H1 (cell line): ENCODE measurements at regions not wholly inside any gene's neighbourhood (a gene's known extent, or its start where the extent isn't known, plus 50 kb on each side); places are given as distances from the start of the nearest gene placed in this dataset.

Experiments
- CTCF ChIA-PET: fragments of 300-600 bp; sonication (Branson Sonifier 250); formaldehyde crosslinking; loops from one replicate; lab custom pipeline; 2021; ENCODE audit not compliant: partially characterized antibody; lab: Charles Lee
- POLR2A ChIA-PET: fragments of 300-600 bp; sonication (Branson Sonifier 250); formaldehyde crosslinking; loops from one replicate; lab custom pipeline; 2021; ENCODE audit warnings: inconsistent platforms; ENCODE audit not compliant: partially characterized antibody; lab: Charles Lee
- DNase-seq, 2 experiments: peaks; one replicate each; pipeline versions ENCODE4 v3.0.0 to v3.0.0-alpha.2; 2010 to 2022; ENCODE audit warnings: low spot score in 2 of 2, low read depth in 1 of 2, mixed read lengths in 1 of 2
- FAIRE-seq: peaks from 2 replicates; lab custom pipeline; 2011; peaks lifted over from hg19 to GRCh38; lab: Jason Lieb, UNC
- H2AFZ ChIP-seq: 2 replicates; pipeline ENCODE4 v1.8.1; 2012; ENCODE audit warnings: low read length, inconsistent platforms
- H2AK5ac ChIP-seq: 2 replicates; pipeline ENCODE4 v1.6.1; 2013; ENCODE audit warnings: low read depth, low read length
- H2BK120ac ChIP-seq: replicated peaks from 2 replicates; pipeline ENCODE3; 2013; ENCODE audit warnings: low read depth, low read length, inconsistent platforms
- H2BK12ac ChIP-seq: 2 replicates; pipeline ENCODE4 v1.6.1; 2013; ENCODE audit warnings: low read depth, low read length
- H2BK15ac ChIP-seq: 2 replicates; pipeline ENCODE4 v1.6.1; 2013; ENCODE audit warnings: low read length
- H2BK20ac ChIP-seq: 2 replicates; pipeline ENCODE4 v1.6.1; 2013; ENCODE audit warnings: low read length
- H2BK5ac ChIP-seq: 2 replicates; pipeline ENCODE4 v1.6.1; 2013; ENCODE audit warnings: low read depth, low read length
- H3K14ac ChIP-seq: 2 replicates; pipeline ENCODE4 v1.6.1; 2013; ENCODE audit warnings: inconsistent platforms; ENCODE audit not compliant: insufficient read length
- H3K18ac ChIP-seq: 2 replicates; pipeline ENCODE4 v1.6.1; 2013; ENCODE audit warnings: low read length; ENCODE audit errors: extremely low read depth
- H3K23ac ChIP-seq: 2 replicates; pipeline ENCODE4 v1.6.1; 2013; ENCODE audit warnings: inconsistent platforms; ENCODE audit not compliant: insufficient read length
- H3K23me2 ChIP-seq: 2 replicates; pipeline ENCODE4 v1.6.1; 2013; ENCODE audit warnings: low read depth, low read length
- H3K27ac ChIP-seq: 2 replicates; pipeline ENCODE4 v1.6.1; 2011; ENCODE audit warnings: low read depth, low read length, inconsistent platforms
- H3K27me3 ChIP-seq, 4 experiments: replicated peaks in 1 of 4; 1 replicate in 1 of 4; 2 replicates in 3 of 4; pipeline versions ENCODE4 v1.6.1 to v1.8.1; 2011 to 2013; ENCODE audit warnings: low read length in 3 of 4, mild to moderate bottlenecking in 3 of 4, inconsistent platforms in 2 of 4, mixed read lengths in 2 of 4, moderate library complexity in 1 of 4; ENCODE audit not compliant: control insufficient read depth in 3 of 4, insufficient read depth in 3 of 4; ENCODE audit errors: extremely low read depth in 1 of 4
- H3K36me3 ChIP-seq, 4 experiments: 2 replicates each; pipeline versions ENCODE4 v1.6.1 to v1.8.1; 2011 to 2013; ENCODE audit warnings: mild to moderate bottlenecking in 4 of 4, low read length in 3 of 4, moderate library complexity in 2 of 4, control low read depth in 1 of 4, inconsistent platforms in 1 of 4; ENCODE audit not compliant: insufficient read depth in 4 of 4, control insufficient read depth in 2 of 4
- H3K4ac ChIP-seq: replicated peaks from 2 replicates; pipeline ENCODE3; 2013; ENCODE audit warnings: low read length, low read depth, mixed read lengths, inconsistent platforms; ENCODE audit not compliant: insufficient read length
- H3K4me1 ChIP-seq, 4 experiments: replicated peaks in 1 of 4; 1 replicate in 1 of 4; 2 replicates in 3 of 4; pipeline versions ENCODE4 v1.6.1 to v1.8.1; 2011 to 2013; ENCODE audit warnings: low read length in 3 of 4, inconsistent platforms in 2 of 4, mixed read lengths in 1 of 4; ENCODE audit not compliant: insufficient read depth in 4 of 4, control insufficient read depth in 3 of 4
- H3K4me2 ChIP-seq, 2 experiments: 2 replicates each; pipeline versions ENCODE4 v1.6.1 to v1.8.1; 2011 to 2013; ENCODE audit warnings: low read depth in 2 of 2, low read length in 2 of 2, control low read depth in 1 of 2, inconsistent platforms in 1 of 2, mild to moderate bottlenecking in 1 of 2; ENCODE audit not compliant: insufficient read depth in 1 of 2
- H3K4me3 ChIP-seq, 4 experiments: fragments of 200-600, 300-600 bp in 1 of 4; sonication (generic), shearing (Covaris generic), sonication (Bioruptor Twin) in 1 of 4; 2 replicates each; pipeline versions ENCODE4 v1.5.1 to v1.8.1; 2011 to 2016; ENCODE audit warnings: low read length in 4 of 4, low read depth in 3 of 4, control low read depth in 2 of 4, inconsistent platforms in 2 of 4, mild to moderate bottlenecking in 2 of 4, mixed read lengths in 1 of 4, moderate library complexity in 1 of 4; ENCODE audit not compliant: insufficient read depth in 2 of 4; ENCODE audit errors: extremely low read depth in 1 of 4
- H3K56ac ChIP-seq: replicated peaks from 2 replicates; pipeline ENCODE3; 2013; ENCODE audit warnings: low read depth, mild to moderate bottlenecking, mixed read lengths, low read length, inconsistent platforms; ENCODE audit not compliant: insufficient read length
- H3K79me1 ChIP-seq: 2 replicates; pipeline ENCODE4 v1.6.1; 2013; ENCODE audit warnings: low read depth, low read length, control low read depth
- H3K79me2 ChIP-seq, 2 experiments: 2 replicates each; pipeline versions ENCODE4 v1.6.1 to v1.8.1; 2012 to 2013; ENCODE audit warnings: low read length in 2 of 2, mild to moderate bottlenecking in 2 of 2, inconsistent platforms in 1 of 2; ENCODE audit not compliant: insufficient read depth in 2 of 2, control insufficient read depth in 1 of 2
- H3K9ac ChIP-seq, 4 experiments: replicated peaks in 1 of 4; 1 replicate in 1 of 4; 2 replicates in 3 of 4; pipeline versions ENCODE4 v1.6.1 to v1.8.1; 2011 to 2013; ENCODE audit warnings: low read depth in 3 of 4, low read length in 3 of 4, control low read depth in 2 of 4, mild to moderate bottlenecking in 2 of 4, moderate library complexity in 2 of 4, inconsistent platforms in 1 of 4; ENCODE audit errors: extremely low read depth in 1 of 4
- H3K9me3 ChIP-seq, 2 experiments: 2 replicates each; pipeline versions ENCODE4 v1.6.1 to v1.8.1; 2012 to 2013; ENCODE audit warnings: mild to moderate bottlenecking in 2 of 2, moderate library complexity in 2 of 2, control low read depth in 1 of 2, inconsistent platforms in 1 of 2, low read depth in 1 of 2, low read length in 1 of 2, mixed read lengths in 1 of 2; ENCODE audit not compliant: insufficient read depth in 2 of 2
- H4K20me1 ChIP-seq, 2 experiments: replicated peaks in 1 of 2; 2 replicates each; pipeline versions ENCODE3 to v1.8.1; 2011 to 2013; ENCODE audit warnings: inconsistent platforms in 2 of 2, low read length in 2 of 2, mild to moderate bottlenecking in 1 of 2; ENCODE audit not compliant: insufficient read depth in 2 of 2, control insufficient read depth in 1 of 2
- H4K5ac ChIP-seq: 2 replicates; pipeline ENCODE4 v1.6.1; 2013; ENCODE audit warnings: low read length, low read depth, mixed read lengths, inconsistent platforms; ENCODE audit not compliant: insufficient read length
- H4K8ac ChIP-seq: 2 replicates; pipeline ENCODE4 v1.8.0; 2013; ENCODE audit warnings: mild to moderate bottlenecking, moderate library complexity, low read length, inconsistent platforms; ENCODE audit not compliant: insufficient read depth; ENCODE audit errors: extremely low read depth
- H4K91ac ChIP-seq: replicated peaks from 2 replicates; pipeline ENCODE3; 2013; ENCODE audit warnings: low read length, mixed read lengths, inconsistent platforms; ENCODE audit not compliant: insufficient read length
- ASH2L ChIP-seq: fragments of 200-600, 300-600 bp; sonication (generic); IDR thresholded peaks from one replicate; pipeline ENCODE4 v1.7.1; 2017; ENCODE audit warnings: low read length
- BCL11A ChIP-seq, 2 experiments: IDR thresholded peaks; one replicate each; pipeline ENCODE4 v1.6.1; 2011; ENCODE audit warnings: low read depth in 2 of 2, low read length in 2 of 2, mild to moderate bottlenecking in 2 of 2
- CHD1 ChIP-seq: IDR thresholded peaks from 2 replicates; pipeline ENCODE4 v1.6.1; 2012; ENCODE audit warnings: low read depth, low read length, improper control_type of control experiment
- EZH2 ChIP-seq: fragments of 200-600 bp; sonication (generic); IDR thresholded peaks from 2 replicates; pipeline ENCODE4 v1.7.1; 2012; ENCODE audit warnings: low read depth, mild to moderate bottlenecking, moderate library complexity, low read length, inconsistent platforms; ENCODE audit not compliant: severe bottlenecking
- HDAC2 ChIP-seq, 2 experiments: fragments of 300-600 bp in 1 of 2; sonication (generic) in 1 of 2; IDR thresholded peaks; 2 replicates each; pipeline ENCODE4 v1.6.1; 2011 to 2012; ENCODE audit warnings: low read depth in 2 of 2, low read length in 2 of 2, mild to moderate bottlenecking in 2 of 2, moderate library complexity in 2 of 2, borderline replicate concordance in 1 of 2, inconsistent platforms in 1 of 2
- HDAC6 ChIP-seq: IDR thresholded peaks from one replicate; pipeline ENCODE4 v1.7.1; 2012; ENCODE audit warnings: low read depth, mild to moderate bottlenecking, inconsistent platforms, low read length, moderate library complexity
- NANOG ChIP-seq: IDR thresholded peaks from 2 replicates; pipeline ENCODE4 v1.6.1; 2011; ENCODE audit warnings: low read length, low read depth, mild to moderate bottlenecking, inconsistent platforms; ENCODE audit not compliant: insufficient read depth, poor library complexity, severe bottlenecking
- SP1 ChIP-seq: IDR thresholded peaks from 2 replicates; pipeline ENCODE4 v1.6.1; 2011; ENCODE audit warnings: low read depth, low read length
- WGBS, 2 experiments: shearing (Covaris generic) in 1 of 2; methylation state at CpG; one replicate each; pipeline versions ENCODE4 v1.1.6 to v1.1.7; 2013 to 2015; ENCODE audit warnings: low lambda C conversion rate in 2 of 2, mixed read lengths in 2 of 2, inconsistent platforms in 1 of 2, low coverage in 1 of 2, missing lambda C conversion rate in 1 of 2; ENCODE audit not compliant: insufficient replicate concordance in 2 of 2, insufficient coverage in 1 of 2, insufficient read length in 1 of 2; ENCODE audit errors: extremely low coverage in 1 of 2, missing lambda C conversion rate in 1 of 2; 5-methylcytosine and 5-hydroxymethylcytosine counted together

- Histone ChIP-seq H2BK12ac (no peak overlapping the region), H3K4me1 (peaks cover 2 to 15% (median 11%) of the 10 kb centered on the region in 4 experiments; a peak in 6 of 7 replicates), H3K23me2 (no peaks in the 10 kb centered on the region), H4K8ac (no peak overlapping the region), H3K36me3 (no peaks in the 10 kb centered on the region), H3K4me2 (no peak overlapping the region), H2AK5ac (no peak overlapping the region), H3K27me3 (no peaks in the 10 kb centered on the region), H3K56ac (no peak overlapping the region), H3K27ac (no peak overlapping the region), H3K14ac (no peak overlapping the region), H2AFZ (peak overlapping the region; percentile 42), H2BK20ac (no peak overlapping the region), H4K20me1 (no peaks in the 10 kb centered on the region), H3K4ac (no peak overlapping the region), H3K79me2 (no peaks in the 10 kb centered on the region), H2BK120ac (no peak overlapping the region), H3K9ac (no peak overlapping the region), H3K4me3 (no peak overlapping the region), H3K79me1 (no peaks in the 10 kb centered on the region), H2BK15ac (no peak overlapping the region), H2BK5ac (no peak overlapping the region), H4K5ac (no peak overlapping the region), H3K9me3 (no peaks in the 10 kb centered on the region), H3K18ac (no peak overlapping the region; the same call in 1 of the 2 replicates), H3K23ac (no peak overlapping the region), H4K91ac (no peak overlapping the region)
- DNase-seq (no peak), FAIRE-seq (no peak)
- ChIA-PET CTCF (interaction anchor here (0.7 to 1.4 kb wide), 2 partner anchors 327 to 1504 kb away, joined by 3 read pairs; no protein-coding TSS in a partner anchor), POLR2A (no interaction called here)
- WGBS, 2 experiments: 79% methylated on average over 8 of the region's 8 CpGs; no CpG with 5 or more reads in 1 of the 2 experiments
- TF ChIP-seq HDAC2 (IDR thresholded peaks at IDR 0.05; ENCODE audit: borderline replicate concordance in 1 of 2, low read depth in 2 of 2, low read length in 2 of 2) (no peak), NANOG (no peak), BCL11A (IDR thresholded peaks at IDR 0.05; ENCODE audit: low read depth in 2 of 2, low read length in 2 of 2) (no peak), SP1 (no peak), CHD1 (no peak), ASH2L (no peak), EZH2 (no peak), HDAC6 (no peak)
These were observed 148.3 kb upstream of the STXBP5 start for GRCh38 chr6:147055821-147056392.
